WTC11 (cell line): ENCODE measurements at regions not wholly inside any gene's neighbourhood (a gene's known extent, or its start where the extent isn't known, plus 50 kb on each side); places are given as distances from the start of the nearest gene placed in this dataset.

Source experiments
- ATAC-seq: fragments of 200-7000 bp; cut with Tn5 transposase; 2 replicates; pipeline ENCODE4 v1.10.0; 2021; ENCODE audit warnings: mild to moderate bottlenecking, moderate library complexity
- CTCF ChIA-PET: fragments of 300-600 bp; sonication (Branson Sonifier 250); formaldehyde crosslinking; loops from one replicate; lab custom pipeline; 2021; ENCODE audit warnings: antibody characterized with exemption; lab: Charles Lee
- POLR2A ChIA-PET: fragments of 350-600 bp; sonication (Branson Sonifier 250); formaldehyde crosslinking; loops from one replicate; lab custom pipeline; 2021; ENCODE audit warnings: antibody characterized with exemption; lab: Charles Lee
- DNase-seq: peaks from one replicate; pipeline ENCODE4 v3.0.0; 2021; ENCODE audit warnings: low spot score
- H3K27ac Mint-ChIP-seq: 2 replicates; pipeline ENCODE4 v1.8.0; 2021; ENCODE audit warnings: mixed read lengths
- H3K27me3 Mint-ChIP-seq: 2 replicates; pipeline ENCODE4 v1.8.0; 2021; ENCODE audit warnings: low read depth, mild to moderate bottlenecking, moderate library complexity, mixed read lengths
- H3K36me3 Mint-ChIP-seq: 2 replicates; pipeline ENCODE4 v1.8.0; 2021; ENCODE audit warnings: mixed read lengths
- H3K4me1 Mint-ChIP-seq: 2 replicates; pipeline ENCODE4 v1.8.0; 2022; ENCODE audit warnings: mixed read lengths
- H3K4me3 Mint-ChIP-seq: 2 replicates; pipeline ENCODE4 v1.8.0; 2021; ENCODE audit warnings: mild to moderate bottlenecking, moderate library complexity, mixed read lengths
- H3K9me3 Mint-ChIP-seq: 2 replicates; pipeline ENCODE4 v1.8.0; 2021; ENCODE audit warnings: mixed read lengths
- ATF1 ChIP-seq: sonication (generic); formaldehyde crosslinking; IDR thresholded peaks from 2 replicates; pipeline ENCODE4 v1.8.1; 2023; ENCODE audit warnings: mild to moderate bottlenecking, moderate library complexity, missing genetic modification reagents
- CBFB ChIP-seq: sonication (generic); formaldehyde crosslinking; IDR thresholded peaks from 2 replicates; pipeline ENCODE4 v1.8.1; 2022; ENCODE audit warnings: mild to moderate bottlenecking, low read depth, missing genetic modification reagents
- ELF4 ChIP-seq: sonication (generic); formaldehyde crosslinking; IDR thresholded peaks from 2 replicates; pipeline ENCODE4 v1.8.1; 2022; ENCODE audit warnings: low read depth, mild to moderate bottlenecking, moderate library complexity, missing genetic modification reagents
- EMX1 ChIP-seq: fragments of 250-450 bp; sonication (Bioruptor Pico); IDR thresholded peaks from 2 replicates; pipeline ENCODE4 v1.8.0; 2021; ENCODE audit warnings: mild to moderate bottlenecking
- ESRRA ChIP-seq: sonication (generic); formaldehyde crosslinking; IDR thresholded peaks from 2 replicates; pipeline ENCODE4 v1.8.1; 2022; ENCODE audit warnings: mild to moderate bottlenecking, missing genetic modification reagents, borderline replicate concordance
- FOXJ3 ChIP-seq: sonication (generic); formaldehyde crosslinking; IDR thresholded peaks from 2 replicates; pipeline ENCODE4 v1.9.0; 2021; ENCODE audit warnings: missing genetic modification reagents, mild to moderate bottlenecking, borderline replicate concordance
- FOXP1 ChIP-seq: sonication (generic); formaldehyde crosslinking; IDR thresholded peaks from 2 replicates; pipeline ENCODE4 v1.8.0; 2022; ENCODE audit warnings: missing genetic modification reagents, mild to moderate bottlenecking, moderate library complexity, borderline replicate concordance
- GRHL2 ChIP-seq: fragments of 250-450 bp; sonication (Bioruptor Pico); IDR thresholded peaks from 2 replicates; pipeline ENCODE4 v1.8.0; 2022; ENCODE audit warnings: mild to moderate bottlenecking, moderate library complexity; ENCODE audit not compliant: insufficient replicate concordance, severe bottlenecking
- GTF2I ChIP-seq: fragments of 250-450 bp; sonication (Bioruptor Pico); conservative IDR thresholded peaks from 2 replicates; pipeline ENCODE4 v1.4.0; 2021; ENCODE audit warnings: mild to moderate bottlenecking
- IRF1 ChIP-seq: sonication (generic); formaldehyde crosslinking; IDR thresholded peaks from 2 replicates; pipeline ENCODE4 v1.8.0; 2023; ENCODE audit warnings: missing genetic modification reagents
- JUN ChIP-seq: sonication (generic); formaldehyde crosslinking; IDR thresholded peaks from 2 replicates; pipeline ENCODE4 v1.8.0; 2023; ENCODE audit warnings: mild to moderate bottlenecking, missing genetic modification reagents
- KAT7 ChIP-seq: sonication (generic); formaldehyde crosslinking; IDR thresholded peaks from 2 replicates; pipeline ENCODE4 v1.8.1; 2023; ENCODE audit warnings: missing genetic modification reagents, mild to moderate bottlenecking, borderline replicate concordance
- MXD4 ChIP-seq: fragments of 250-450 bp; sonication (Bioruptor Pico); IDR thresholded peaks from 2 replicates; pipeline ENCODE4 v1.8.0; 2021; ENCODE audit warnings: mild to moderate bottlenecking, moderate library complexity, borderline replicate concordance
- NFATC4 ChIP-seq: fragments of 250-450 bp; sonication (Bioruptor Pico); IDR thresholded peaks from 2 replicates; pipeline ENCODE4 v1.9.0; 2021; ENCODE audit warnings: mild to moderate bottlenecking
- NR3C1 ChIP-seq: sonication (generic); formaldehyde crosslinking; conservative IDR thresholded peaks from 2 replicates; pipeline ENCODE4 v1.8.1; 2023; ENCODE audit warnings: low read depth, mild to moderate bottlenecking, missing genetic modification reagents
- OVOL2 ChIP-seq: fragments of 250-450 bp; sonication (Bioruptor Pico); IDR thresholded peaks from 2 replicates; pipeline ENCODE4 v1.9.0; 2021; ENCODE audit warnings: mild to moderate bottlenecking, borderline replicate concordance
- PREB ChIP-seq: sonication (generic); formaldehyde crosslinking; IDR thresholded peaks from 2 replicates; pipeline ENCODE4 v1.8.1; 2022; ENCODE audit warnings: mild to moderate bottlenecking, missing genetic modification reagents, moderate library complexity, borderline replicate concordance
- RELA ChIP-seq: sonication (generic); formaldehyde crosslinking; IDR thresholded peaks from 2 replicates; pipeline ENCODE4 v1.8.1; 2022; ENCODE audit warnings: missing genetic modification reagents, mild to moderate bottlenecking, borderline replicate concordance
- TCF7 ChIP-seq: sonication (generic); formaldehyde crosslinking; IDR thresholded peaks from 2 replicates; pipeline ENCODE4 v1.8.0; 2022; ENCODE audit warnings: mild to moderate bottlenecking, low read depth, missing genetic modification reagents, moderate library complexity
- TEAD4 ChIP-seq: sonication (generic); formaldehyde crosslinking; IDR thresholded peaks from 2 replicates; pipeline ENCODE4 v1.8.0; 2022; ENCODE audit warnings: mild to moderate bottlenecking, missing genetic modification reagents
- TP53 ChIP-seq: sonication (generic); formaldehyde crosslinking; IDR thresholded peaks from 2 replicates; pipeline ENCODE4 v1.8.1; 2023; ENCODE audit warnings: mild to moderate bottlenecking, missing genetic modification reagents
- ZBTB21 ChIP-seq: sonication (generic); formaldehyde crosslinking; IDR thresholded peaks from 2 replicates; pipeline ENCODE4 v1.8.1; 2023; ENCODE audit warnings: mild to moderate bottlenecking, missing genetic modification reagents, borderline replicate concordance
- ZNF138 ChIP-seq: sonication (generic); formaldehyde crosslinking; conservative IDR thresholded peaks from 2 replicates; pipeline ENCODE4 v1.8.1; 2022; ENCODE audit warnings: mild to moderate bottlenecking, moderate library complexity, missing genetic modification reagents
- ZNF232 ChIP-seq: sonication (generic); formaldehyde crosslinking; IDR thresholded peaks from 2 replicates; pipeline ENCODE4 v1.8.0; 2022; ENCODE audit warnings: mild to moderate bottlenecking, missing genetic modification reagents
- ZNF317 ChIP-seq: sonication (generic); formaldehyde crosslinking; IDR thresholded peaks from 2 replicates; pipeline ENCODE4 v1.8.1; 2023; ENCODE audit warnings: low read depth, mild to moderate bottlenecking, moderate library complexity, missing genetic modification reagents, borderline replicate concordance
- ZNF396 ChIP-seq: fragments of 250-450 bp; sonication (Bioruptor Pico); IDR thresholded peaks from 2 replicates; pipeline ENCODE4 v1.8.0; 2021; ENCODE audit warnings: mild to moderate bottlenecking, moderate library complexity, borderline replicate concordance
- ZNF416 ChIP-seq: fragments of 250-450 bp; sonication (Bioruptor Pico); IDR thresholded peaks from 2 replicates; pipeline ENCODE4 v1.9.0; 2021; ENCODE audit warnings: mild to moderate bottlenecking, inconsistent platforms
- ZNF423 ChIP-seq: fragments of 250-450 bp; sonication (Bioruptor Pico); IDR thresholded peaks from 2 replicates; pipeline ENCODE4 v2.1.2; 2022; ENCODE audit warnings: mild to moderate bottlenecking, moderate library complexity
- TF ChIP-seq, protein P1 (sequence below): sonication (generic); formaldehyde crosslinking; IDR thresholded peaks from 2 replicates; pipeline ENCODE4 v1.8.0; 2022; ENCODE audit warnings: mild to moderate bottlenecking, missing genetic modification reagents
- TF ChIP-seq, protein P2 (sequence below): sonication (generic); formaldehyde crosslinking; IDR thresholded peaks from 2 replicates; pipeline ENCODE4 v1.8.0; 2022; ENCODE audit warnings: mild to moderate bottlenecking, missing genetic modification reagents
- TF ChIP-seq, protein P3 (sequence below): fragments of 250-450 bp; sonication (Bioruptor Pico); IDR thresholded peaks from 2 replicates; pipeline ENCODE4 v1.8.0; 2021; ENCODE audit warnings: mild to moderate bottlenecking

DNA sequence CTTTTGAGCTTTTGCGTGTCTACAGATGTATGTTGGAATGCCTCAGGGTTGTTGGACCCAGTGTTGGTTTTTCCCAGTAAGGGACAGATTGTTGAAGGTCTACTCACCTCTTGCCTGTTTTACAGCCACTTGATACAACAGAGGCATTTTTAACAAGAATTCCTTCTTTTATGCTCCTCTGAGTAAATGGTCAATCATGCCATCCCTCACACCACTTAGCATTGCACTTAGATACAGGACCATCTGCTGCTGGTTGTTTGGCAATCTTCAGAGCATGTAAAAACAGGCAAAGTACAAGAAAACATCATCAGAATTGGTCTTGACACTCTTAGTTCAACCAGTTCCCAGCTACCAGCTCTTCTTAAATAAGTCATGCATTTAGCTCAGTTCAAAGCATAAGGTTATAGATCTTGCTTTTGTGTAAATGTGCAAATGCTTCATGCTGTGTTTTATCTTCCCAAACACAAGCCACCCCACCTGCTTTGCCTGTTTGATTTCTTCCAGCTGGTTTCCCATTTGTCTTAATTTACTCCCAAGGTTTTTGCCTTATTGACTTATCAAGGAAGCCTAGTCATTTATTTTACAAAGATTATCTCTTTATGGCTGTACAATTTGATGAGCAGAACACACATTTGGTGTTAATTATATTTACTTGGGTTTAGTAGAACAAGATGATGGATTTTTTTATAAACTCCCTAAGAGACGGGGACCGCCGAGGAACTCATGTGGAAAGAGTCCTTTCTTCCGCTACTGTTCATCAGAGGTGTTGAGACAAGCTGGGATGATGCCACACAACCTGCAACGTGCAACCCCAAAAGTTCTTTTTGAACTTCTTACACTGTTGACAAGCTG is 136.6 kb downstream of the AHR start (continued):
- TF ChIP-seq, protein P1, sequence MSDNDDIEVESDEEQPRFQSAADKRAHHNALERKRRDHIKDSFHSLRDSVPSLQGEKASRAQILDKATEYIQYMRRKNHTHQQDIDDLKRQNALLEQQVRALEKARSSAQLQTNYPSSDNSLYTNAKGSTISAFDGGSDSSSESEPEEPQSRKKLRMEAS (CRISPR knock-in tag) = no peak
- TF ChIP-seq ZNF138 (CRISPR knock-in tag) = no peak
- TF ChIP-seq ZNF317 (CRISPR knock-in tag) = no peak
- TF ChIP-seq, all 79 proteins: peak for 0

DNA sequence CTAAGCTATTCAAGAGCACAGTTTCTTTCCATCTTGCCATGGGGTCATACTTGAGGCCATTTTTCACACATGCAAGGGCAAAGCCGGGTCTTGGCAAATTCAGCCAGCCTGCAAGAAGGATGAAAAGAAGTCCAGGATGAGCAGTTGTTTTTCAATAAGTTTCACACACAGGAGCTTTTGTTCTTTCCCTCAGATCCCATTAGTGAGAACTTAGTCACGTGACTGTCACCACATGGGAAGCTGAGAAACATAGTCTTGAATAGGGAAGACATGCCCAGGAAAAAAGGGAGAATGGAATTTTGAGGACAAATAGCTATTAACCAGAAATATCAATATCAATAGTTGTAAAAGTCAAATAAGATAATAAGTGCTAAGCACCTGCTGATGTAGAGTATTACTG is 137.7 kb downstream of the AHR start:
- TF ChIP-seq, protein P2, sequence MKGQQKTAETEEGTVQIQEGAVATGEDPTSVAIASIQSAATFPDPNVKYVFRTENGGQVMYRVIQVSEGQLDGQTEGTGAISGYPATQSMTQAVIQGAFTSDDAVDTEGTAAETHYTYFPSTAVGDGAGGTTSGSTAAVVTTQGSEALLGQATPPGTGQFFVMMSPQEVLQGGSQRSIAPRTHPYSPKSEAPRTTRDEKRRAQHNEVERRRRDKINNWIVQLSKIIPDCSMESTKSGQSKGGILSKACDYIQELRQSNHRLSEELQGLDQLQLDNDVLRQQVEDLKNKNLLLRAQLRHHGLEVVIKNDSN (CRISPR knock-in tag) = no peak
- TF ChIP-seq KAT7 (CRISPR knock-in tag) (no peak), NFATC4 (CRISPR knock-in tag) (no peak), IRF1 (CRISPR knock-in tag) (no peak), ZNF416 (no peak), ELF4 (CRISPR knock-in tag) (no peak), CBFB (CRISPR knock-in tag) (no peak), ESRRA (CRISPR knock-in tag) (no peak), PREB (CRISPR knock-in tag) (no peak), ZNF232 (CRISPR knock-in tag) (no peak), ZNF423 (CRISPR knock-in tag) (no peak)
- TF ChIP-seq, protein P3, sequence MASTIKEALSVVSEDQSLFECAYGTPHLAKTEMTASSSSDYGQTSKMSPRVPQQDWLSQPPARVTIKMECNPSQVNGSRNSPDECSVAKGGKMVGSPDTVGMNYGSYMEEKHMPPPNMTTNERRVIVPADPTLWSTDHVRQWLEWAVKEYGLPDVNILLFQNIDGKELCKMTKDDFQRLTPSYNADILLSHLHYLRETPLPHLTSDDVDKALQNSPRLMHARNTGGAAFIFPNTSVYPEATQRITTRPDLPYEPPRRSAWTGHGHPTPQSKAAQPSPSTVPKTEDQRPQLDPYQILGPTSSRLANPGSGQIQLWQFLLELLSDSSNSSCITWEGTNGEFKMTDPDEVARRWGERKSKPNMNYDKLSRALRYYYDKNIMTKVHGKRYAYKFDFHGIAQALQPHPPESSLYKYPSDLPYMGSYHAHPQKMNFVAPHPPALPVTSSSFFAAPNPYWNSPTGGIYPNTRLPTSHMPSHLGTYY (CRISPR knock-in tag) = no peak
- no peak for ATAC-seq
- peaks cover 35% of the 10 kb centered on the region for H3K9me3 Mint-ChIP-seq
- no peak for DNase-seq
- no peaks in the 10 kb centered on the region; the same call in 1 of the 2 replicates for H3K27me3 Mint-ChIP-seq
- ChIA-PET CTCF (no interaction called here), POLR2A (no interaction called here)
- H3K4me3 Mint-ChIP-seq = no peak overlapping the region
- peaks cover 28% of the 10 kb centered on the region for H3K36me3 Mint-ChIP-seq
- no peak overlapping the region for H3K27ac Mint-ChIP-seq
- H3K4me1 Mint-ChIP-seq = peaks cover 45% of the 10 kb centered on the region

DNA sequence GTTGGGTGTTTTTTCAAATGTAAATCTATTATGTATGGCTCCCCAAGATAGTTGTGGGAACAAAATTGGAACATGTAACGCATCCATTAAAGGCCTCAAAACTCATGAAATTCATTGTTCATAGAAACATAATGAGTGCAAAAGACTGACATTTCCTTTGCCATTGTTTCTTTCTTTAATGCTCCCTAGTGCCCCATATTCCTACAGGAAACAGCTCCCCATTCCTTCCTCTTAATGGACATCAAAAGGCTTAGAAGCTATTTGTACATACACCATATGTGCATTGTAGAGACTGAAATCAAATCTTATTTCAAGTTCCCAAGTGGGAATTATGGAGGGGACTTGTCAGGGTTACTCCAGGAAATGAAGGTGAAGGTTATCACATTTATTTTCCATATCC is 139.1 kb downstream of the AHR start:
- peaks cover 43% of the 10 kb centered on the region for H3K4me1 Mint-ChIP-seq
- ChIA-PET POLR2A (no interaction called here), CTCF (no interaction called here)
- no peak overlapping the region for H3K4me3 Mint-ChIP-seq
- H3K36me3 Mint-ChIP-seq = peaks cover 32% of the 10 kb centered on the region
- no peaks in the 10 kb centered on the region; the same call in 1 of the 2 replicates for H3K27me3 Mint-ChIP-seq
- peaks cover 39% of the 10 kb centered on the region for H3K9me3 Mint-ChIP-seq
- TF ChIP-seq FOXP1 (CRISPR knock-in tag) (no peak), MXD4 (no peak), NR3C1 (CRISPR knock-in tag) (no peak), EMX1 (CRISPR knock-in tag) (no peak), NFATC4 (CRISPR knock-in tag) (no peak), ZBTB21 (CRISPR knock-in tag) (no peak), ATF1 (CRISPR knock-in tag) (no peak), OVOL2 (CRISPR knock-in tag) (no peak), GRHL2 (CRISPR knock-in tag) (no peak), RELA (no peak), ZNF396 (CRISPR knock-in tag) (no peak), FOXJ3 (CRISPR knock-in tag) (no peak), TEAD4 (CRISPR knock-in tag) (no peak), TCF7 (CRISPR knock-in tag) (no peak), GTF2I (CRISPR knock-in tag) (no peak), JUN (no peak), TP53 (CRISPR knock-in tag) (no peak)
- ATAC-seq (no peak), DNase-seq (no peak)
- H3K27ac Mint-ChIP-seq = no peak overlapping the region
